OCI-LY7 (cell line): ENCODE measurements at regions not wholly inside any gene's neighbourhood (a gene's known extent, or its start where the extent isn't known, plus 50 kb on each side); places are given as distances from the start of the nearest gene placed in this dataset.

Source experiments
- BruUV-seq: library from RNA; stranded (reverse); fragments of 400-500 nt; replicated peaks from 2 replicates; lab custom pipeline; 2021; lab: Mats Ljungman, UMichigan
- CTCF ChIA-PET: fragments of 300-600 bp; sonication (Branson Sonifier 250); formaldehyde crosslinking; loops from one replicate; lab custom pipeline; 2022; ENCODE audit warnings: antibody characterized with exemption; ENCODE audit not compliant: unreplicated experiment; lab: Charles Lee
- POLR2A ChIA-PET: fragments of 300-600 bp; sonication (Branson Sonifier 250); formaldehyde crosslinking; loops from one replicate; lab custom pipeline; 2022; ENCODE audit warnings: antibody characterized with exemption; lab: Charles Lee
- DNase-seq: peaks from one replicate; pipeline ENCODE4 v3.0.0-alpha.2; 2015; ENCODE audit warnings: low spot score
- H2AFZ ChIP-seq: fragments of 200-600 bp; sonication (generic), shearing (Covaris generic); 2 replicates; pipeline ENCODE4 v1.6.1; 2014; ENCODE audit warnings: mild to moderate bottlenecking, antibody characterized with exemption, low read length, moderate library complexity
- H3K27ac ChIP-seq: fragments of 200-600 bp; sonication (generic); 2 replicates; pipeline ENCODE4 v1.5.1; 2014; ENCODE audit warnings: mixed run types, low read depth, mild to moderate bottlenecking, moderate library complexity, low read length, inconsistent platforms; ENCODE audit not compliant: poor library complexity, severe bottlenecking
- H3K36me3 ChIP-seq: fragments of 200-600 bp; sonication (generic); 2 replicates; pipeline ENCODE4 v1.6.1; 2014; ENCODE audit warnings: mild to moderate bottlenecking, antibody characterized with exemption, low read length, moderate library complexity, mixed read lengths; ENCODE audit not compliant: insufficient read depth
- H3K4me1 ChIP-seq: fragments of 200-600 bp; sonication (generic); 2 replicates; pipeline ENCODE4 v1.5.1; 2014; ENCODE audit warnings: mild to moderate bottlenecking, low read length; ENCODE audit not compliant: insufficient read depth, poor library complexity, severe bottlenecking
- H3K4me2 ChIP-seq: fragments of 200-600 bp; sonication (generic); 2 replicates; pipeline ENCODE4 v1.6.1; 2014; ENCODE audit warnings: mild to moderate bottlenecking, low read length
- H3K4me3 ChIP-seq: fragments of 200-600 bp; sonication (generic); 2 replicates; pipeline ENCODE4 v1.5.1; 2014; ENCODE audit warnings: mild to moderate bottlenecking, low read depth, low read length; ENCODE audit not compliant: poor library complexity, severe bottlenecking
- H3K79me2 ChIP-seq: fragments of 200-600 bp; sonication (generic); 2 replicates; pipeline ENCODE4 v1.6.1; 2016; ENCODE audit warnings: low read depth, mild to moderate bottlenecking, low read length, moderate library complexity, mixed read lengths; ENCODE audit not compliant: insufficient read depth
- H3K9me2 ChIP-seq: fragments of 200-600 bp; sonication (generic); 2 replicates; pipeline ENCODE4 v1.6.1; 2016; ENCODE audit warnings: mild to moderate bottlenecking, low read length, mixed read lengths; ENCODE audit not compliant: insufficient read depth
- H3K9me3 ChIP-seq: fragments of 200-600 bp; sonication (generic); 2 replicates; pipeline ENCODE4 v1.6.1; 2014; ENCODE audit warnings: mild to moderate bottlenecking, mixed run types, low read length, mixed read lengths
- H4K20me1 ChIP-seq: fragments of 200-600 bp; sonication (generic); 2 replicates; pipeline ENCODE4 v1.6.1; 2014; ENCODE audit warnings: mild to moderate bottlenecking, antibody characterized with exemption, low read length, moderate library complexity, mixed read lengths; ENCODE audit not compliant: insufficient read depth
- EZH2phosphoT487 ChIP-seq: fragments of 200-600 bp; sonication (generic); IDR thresholded peaks from 2 replicates; pipeline ENCODE4 v1.6.1; 2018; ENCODE audit warnings: low read depth, borderline replicate concordance, mild to moderate bottlenecking, mixed run types, antibody characterized with exemption, low read length, moderate library complexity, mixed read lengths
- intact Hi-C: fragments of 100-400 bp; cut with micrococcal nuclease; formaldehyde crosslinking; loops from one replicate; pipeline ENCODE4 v1.10.0; 2022; ENCODE audit not compliant: unreplicated experiment
- TF ChIP-seq, protein P1 (sequence below): fragments of 200-600 bp; sonication (generic); conservative IDR thresholded peaks from 2 replicates; pipeline ENCODE4 v1.5.1; 2014; ENCODE audit warnings: mild to moderate bottlenecking, antibody characterized with exemption, low read length, moderate library complexity, mixed read lengths

- Histone ChIP-seq H2AFZ (no peak overlapping the region), H3K27ac (no peak overlapping the region), H3K9me3 (no peaks in the 10 kb centered on the region), H3K4me1 (no peaks in the 10 kb centered on the region), H3K36me3 (no peaks in the 10 kb centered on the region), H3K4me2 (no peak overlapping the region), H3K4me3 (no peak overlapping the region), H3K9me2 (no peaks in the 10 kb centered on the region), H3K79me2 (no peaks in the 10 kb centered on the region), H4K20me1 (no peaks in the 10 kb centered on the region)
- intact Hi-C loops: no loop called here
- CTCF ChIA-PET: no interaction called here
- POLR2A ChIA-PET: no interaction called here
- DNase-seq: no peak
- no TSS peak for BruUV-seq
- no peak for TF ChIP-seq EZH2phosphoT487
- TF ChIP-seq, protein P1, sequence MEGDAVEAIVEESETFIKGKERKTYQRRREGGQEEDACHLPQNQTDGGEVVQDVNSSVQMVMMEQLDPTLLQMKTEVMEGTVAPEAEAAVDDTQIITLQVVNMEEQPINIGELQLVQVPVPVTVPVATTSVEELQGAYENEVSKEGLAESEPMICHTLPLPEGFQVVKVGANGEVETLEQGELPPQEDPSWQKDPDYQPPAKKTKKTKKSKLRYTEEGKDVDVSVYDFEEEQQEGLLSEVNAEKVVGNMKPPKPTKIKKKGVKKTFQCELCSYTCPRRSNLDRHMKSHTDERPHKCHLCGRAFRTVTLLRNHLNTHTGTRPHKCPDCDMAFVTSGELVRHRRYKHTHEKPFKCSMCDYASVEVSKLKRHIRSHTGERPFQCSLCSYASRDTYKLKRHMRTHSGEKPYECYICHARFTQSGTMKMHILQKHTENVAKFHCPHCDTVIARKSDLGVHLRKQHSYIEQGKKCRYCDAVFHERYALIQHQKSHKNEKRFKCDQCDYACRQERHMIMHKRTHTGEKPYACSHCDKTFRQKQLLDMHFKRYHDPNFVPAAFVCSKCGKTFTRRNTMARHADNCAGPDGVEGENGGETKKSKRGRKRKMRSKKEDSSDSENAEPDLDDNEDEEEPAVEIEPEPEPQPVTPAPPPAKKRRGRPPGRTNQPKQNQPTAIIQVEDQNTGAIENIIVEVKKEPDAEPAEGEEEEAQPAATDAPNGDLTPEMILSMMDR: no peak
These were observed 170.4 kb upstream of the COX7C start for GRCh38 chr5:86447362-86447761.

DNA sequence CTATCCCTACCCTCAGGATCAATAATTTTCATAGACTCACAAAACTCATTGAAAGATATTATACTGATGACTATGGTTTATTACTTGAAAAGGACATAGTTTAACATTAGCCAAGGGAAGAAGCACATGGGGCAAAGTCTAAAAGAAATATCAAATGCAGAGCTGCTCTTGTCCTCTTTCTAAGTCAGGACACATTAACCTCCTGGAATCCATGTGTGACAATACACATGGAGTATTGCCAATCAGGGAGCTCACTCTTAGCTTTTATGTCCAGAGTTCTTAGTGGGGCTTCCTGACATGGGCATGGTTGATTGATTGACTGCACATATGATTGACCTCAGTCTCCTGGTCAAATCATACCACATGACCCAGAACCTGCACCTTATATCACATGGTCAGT lies 165.5 kb upstream of the COX7C start:
- no peaks in the 10 kb centered on the region for H3K36me3 ChIP-seq
- no peaks in the 10 kb centered on the region for H4K20me1 ChIP-seq
- H3K4me1 ChIP-seq: no peaks in the 10 kb centered on the region
- DNase-seq: no peak
- BruUV-seq: no TSS peak
- H3K4me3 ChIP-seq: no peak overlapping the region
- H3K27ac ChIP-seq: no peak overlapping the region
- H3K4me2 ChIP-seq: no peak overlapping the region
- TF ChIP-seq, protein P1: no peak
- TF ChIP-seq EZH2phosphoT487: no peak
- no peak overlapping the region for H2AFZ ChIP-seq
- ChIA-PET CTCF (no interaction called here), POLR2A (interaction anchor here (1.0 kb wide), 1 partner anchor 216 kb away, joined by 3 read pairs; no protein-coding TSS in a partner anchor)
- H3K9me2 ChIP-seq: no peaks in the 10 kb centered on the region
- no peaks in the 10 kb centered on the region for H3K79me2 ChIP-seq
- intact Hi-C loops: no loop called here
- H3K9me3 ChIP-seq: no peaks in the 10 kb centered on the region

- Histone ChIP-seq H3K9me2 (no peaks in the 10 kb centered on the region), H3K9me3 (peaks cover 6% of the 10 kb centered on the region; the same call in 1 of the 2 replicates), H3K27ac (no peak overlapping the region), H3K36me3 (no peaks in the 10 kb centered on the region), H3K4me1 (no peaks in the 10 kb centered on the region), H4K20me1 (no peaks in the 10 kb centered on the region), H2AFZ (no peak overlapping the region), H3K4me3 (no peak overlapping the region), H3K4me2 (no peak overlapping the region), H3K79me2 (no peaks in the 10 kb centered on the region)
- CTCF ChIA-PET: no interaction called here
- POLR2A ChIA-PET: no interaction called here
- intact Hi-C loops: no loop called here
- no peak for TF ChIP-seq EZH2phosphoT487
- TF ChIP-seq, protein P1: no peak
- DNase-seq: no peak
- no TSS peak for BruUV-seq
These were observed 157.2 kb upstream of the COX7C start for GRCh38 chr5:86460519-86460918.
